Lung (tissue), 11 donors: ENCODE measurements at regions not wholly inside any gene's neighbourhood (a gene's known extent, or its start where the extent isn't known, plus 50 kb on each side); places are given as distances from the start of the nearest gene placed in this dataset.

Experiments used
- ATAC-seq: fragments of 200-7000 bp; cut with Tn5 transposase; one replicate; pipeline ENCODE4 v1.9.1; 2020; ENCODE audit warnings: moderate number of reproducible peaks; ENCODE audit not compliant: insufficient read depth, low FRiP score
- DNase-seq, 3 donors: peaks; one replicate each; pipeline ENCODE4 v3.0.0-alpha.2; 2013 to 2017
- H3K27ac ChIP-seq, 2 donors: one replicate each; pipeline ENCODE4 v1.5.1; 2013; ENCODE audit warnings: mild to moderate bottlenecking in 2 of 2, moderate library complexity in 2 of 2, control low read depth in 1 of 2, inconsistent platforms in 1 of 2, low read depth in 1 of 2, low read length in 1 of 2
- H3K27me3 ChIP-seq, 3 donors: one replicate each; pipeline ENCODE4 v1.5.1; 2013; ENCODE audit warnings: low read length in 2 of 3; ENCODE audit not compliant: control insufficient read depth in 3 of 3, insufficient read depth in 3 of 3
- H3K36me3 ChIP-seq, 4 donors: one replicate each; pipeline ENCODE4 v1.5.1; 2013; ENCODE audit warnings: low read length in 4 of 4, mild to moderate bottlenecking in 1 of 4, moderate library complexity in 1 of 4; ENCODE audit not compliant: control insufficient read depth in 4 of 4, insufficient read depth in 4 of 4
- H3K4me1 ChIP-seq, 5 donors: one replicate each; pipeline ENCODE4 v1.5.1; 2013; ENCODE audit warnings: low read length in 5 of 5, mild to moderate bottlenecking in 2 of 5, moderate library complexity in 1 of 5; ENCODE audit not compliant: control insufficient read depth in 5 of 5, insufficient read depth in 5 of 5
- H3K4me3 ChIP-seq: one replicate; pipeline ENCODE4 v1.5.1; 2013; ENCODE audit warnings: mild to moderate bottlenecking, control low read depth, moderate library complexity
- H3K9ac ChIP-seq, 2 donors: one replicate each; pipeline ENCODE4 v1.5.1; 2013; ENCODE audit warnings: low read length in 2 of 2, control low read depth in 1 of 2; ENCODE audit not compliant: insufficient read depth in 1 of 2
- H3K9me3 ChIP-seq, 4 donors: one replicate each; pipeline ENCODE4 v1.5.1; 2013; ENCODE audit warnings: low read length in 3 of 4, mild to moderate bottlenecking in 1 of 4, moderate library complexity in 1 of 4; ENCODE audit not compliant: control insufficient read depth in 4 of 4, insufficient read depth in 3 of 4
- WGBS, 2 donors: extraction: QIAGEN DNeasy Blood & Tissue Kit; methylation state at CpG; one replicate each; pipeline ENCODE4 v1.1.7; 2013; 5-methylcytosine and 5-hydroxymethylcytosine counted together
- TF ChIP-seq, protein P1 (sequence below): IDR thresholded peaks from 2 replicates; pipeline ENCODE4 v1.5.1; 2012; ENCODE audit warnings: mild to moderate bottlenecking; ENCODE audit errors: control extremely low read depth, extremely low read depth
- donor health status: control.
- donor health status: control.
- donor health status: Bipolar disorder and iron deficiency.
- donor health status: healthy.
- donor health status: DM: yes; HTN: yes; CAD: no.

DNA sequence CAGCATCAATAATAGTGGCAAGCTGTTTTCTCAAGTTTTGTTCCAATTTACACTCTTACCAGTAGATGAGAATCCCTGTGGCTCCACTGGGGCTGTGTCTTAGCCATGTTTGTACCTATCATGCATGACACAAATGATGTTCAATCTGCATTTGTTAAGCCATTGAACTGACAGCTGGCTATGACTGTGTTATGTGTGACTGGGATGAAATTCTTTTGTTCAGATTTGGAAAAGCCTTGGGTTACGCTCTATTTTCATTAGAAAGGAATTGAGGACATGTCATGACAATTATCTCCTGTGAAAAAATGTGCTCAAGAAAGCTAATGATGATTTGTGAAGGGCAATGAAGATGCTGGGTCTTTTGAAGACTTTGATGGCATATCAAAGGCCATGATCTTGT lies 201.8 kb upstream of the LARGE1 start:
- H3K27me3 ChIP-seq = peaks cover 0 to 4% (median 0%) of the 10 kb centered on the region in 3 donors
- ATAC-seq (no peak), DNase-seq (no peak)
- no peak overlapping the region for H3K9ac ChIP-seq
- no peaks in the 10 kb centered on the region for H3K4me1 ChIP-seq
- TF ChIP-seq, protein P1, sequence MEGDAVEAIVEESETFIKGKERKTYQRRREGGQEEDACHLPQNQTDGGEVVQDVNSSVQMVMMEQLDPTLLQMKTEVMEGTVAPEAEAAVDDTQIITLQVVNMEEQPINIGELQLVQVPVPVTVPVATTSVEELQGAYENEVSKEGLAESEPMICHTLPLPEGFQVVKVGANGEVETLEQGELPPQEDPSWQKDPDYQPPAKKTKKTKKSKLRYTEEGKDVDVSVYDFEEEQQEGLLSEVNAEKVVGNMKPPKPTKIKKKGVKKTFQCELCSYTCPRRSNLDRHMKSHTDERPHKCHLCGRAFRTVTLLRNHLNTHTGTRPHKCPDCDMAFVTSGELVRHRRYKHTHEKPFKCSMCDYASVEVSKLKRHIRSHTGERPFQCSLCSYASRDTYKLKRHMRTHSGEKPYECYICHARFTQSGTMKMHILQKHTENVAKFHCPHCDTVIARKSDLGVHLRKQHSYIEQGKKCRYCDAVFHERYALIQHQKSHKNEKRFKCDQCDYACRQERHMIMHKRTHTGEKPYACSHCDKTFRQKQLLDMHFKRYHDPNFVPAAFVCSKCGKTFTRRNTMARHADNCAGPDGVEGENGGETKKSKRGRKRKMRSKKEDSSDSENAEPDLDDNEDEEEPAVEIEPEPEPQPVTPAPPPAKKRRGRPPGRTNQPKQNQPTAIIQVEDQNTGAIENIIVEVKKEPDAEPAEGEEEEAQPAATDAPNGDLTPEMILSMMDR = no peak
- no peak overlapping the region for H3K4me3 ChIP-seq
- WGBS, 2 donors = 86 to 89% methylated on average over 1 of the region's 1 CpG
- no peaks in the 10 kb centered on the region for H3K36me3 ChIP-seq
- H3K27ac ChIP-seq = no peak overlapping the region
- H3K9me3 ChIP-seq = no peaks in the 10 kb centered on the region

DNA sequence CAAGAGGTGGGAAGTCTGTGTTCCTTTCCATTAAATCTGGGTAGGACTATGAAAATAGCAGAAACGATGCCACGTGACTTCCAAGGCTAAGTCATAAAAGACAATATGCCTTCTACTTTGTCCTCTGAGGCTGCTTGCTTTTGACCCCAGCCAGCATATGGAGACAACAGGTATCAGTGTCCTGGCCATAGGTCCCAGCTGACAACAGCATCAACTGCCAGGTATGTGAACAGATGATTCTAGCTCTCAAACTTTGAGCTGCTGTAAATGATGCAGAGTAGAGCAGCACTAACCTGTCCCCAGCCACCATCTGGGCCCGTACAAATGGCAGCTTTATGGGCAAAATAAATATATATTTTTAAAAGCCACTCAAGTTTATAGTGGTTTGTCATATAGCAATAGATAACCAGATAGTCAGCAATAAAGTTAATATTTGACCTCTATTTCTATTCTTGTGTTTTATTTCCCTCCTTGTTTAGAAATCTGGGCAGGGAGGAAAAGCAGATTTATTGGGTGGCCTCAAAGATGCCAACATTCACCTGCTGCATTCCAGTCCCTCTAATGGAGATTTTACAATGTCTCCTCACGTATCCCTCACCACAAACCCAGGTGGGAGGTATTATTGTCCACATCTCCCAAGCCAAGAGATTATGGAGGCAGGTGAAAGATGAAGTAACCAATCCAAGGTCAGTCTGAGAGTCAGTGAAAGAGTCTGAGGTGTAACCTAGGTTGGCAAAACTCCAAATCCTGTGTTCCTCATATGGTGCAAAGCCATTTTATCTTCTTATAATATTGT lies 209.6 kb upstream of the LARGE1 start:
- H3K4me3 ChIP-seq = no peak overlapping the region
- DNase-seq (no peak), ATAC-seq (no peak)
- WGBS, 2 donors = 83 to 88% methylated on average over 4 of the region's 4 CpGs
- H3K9me3 ChIP-seq = no peaks in the 10 kb centered on the region
- H3K9ac ChIP-seq = no peak overlapping the region
- no peak overlapping the region for H3K27ac ChIP-seq
- no peaks in the 10 kb centered on the region for H3K36me3 ChIP-seq
- no peaks in the 10 kb centered on the region for H3K27me3 ChIP-seq
- no peaks in the 10 kb centered on the region for H3K4me1 ChIP-seq
- TF ChIP-seq, protein P1 = no peak

DNA sequence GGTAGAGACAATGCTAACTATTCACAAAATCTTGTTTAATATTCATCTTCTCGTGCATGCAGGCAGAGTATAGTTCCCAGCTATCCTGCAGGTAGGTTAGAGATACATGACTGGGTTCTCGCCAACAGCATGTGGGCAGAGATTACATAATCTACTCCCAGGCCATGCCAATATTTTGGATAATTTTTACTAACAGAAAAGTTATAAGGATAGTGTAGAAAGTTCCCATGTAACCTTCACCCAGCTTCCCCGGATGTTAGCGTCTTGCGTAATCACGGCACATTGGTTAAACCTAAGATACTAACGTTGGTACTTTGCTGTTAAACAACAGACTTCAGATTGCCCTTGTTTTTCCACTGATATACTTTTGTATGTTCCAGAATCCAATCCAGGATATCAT lies 215.5 kb upstream of the LARGE1 start:
- Histone ChIP-seq H3K4me1 (no peaks in the 10 kb centered on the region), H3K27ac (no peak overlapping the region), H3K36me3 (no peaks in the 10 kb centered on the region), H3K27me3 (no peaks in the 10 kb centered on the region), H3K4me3 (no peak overlapping the region), H3K9me3 (no peaks in the 10 kb centered on the region), H3K9ac (no peak overlapping the region)
- 84 to 88% methylated on average over 7 of the region's 7 CpGs for whole genome bisulfite sequencing, 2 donors
- DNase-seq (no peak), ATAC-seq (no peak)
- TF ChIP-seq, protein P1 = no peak

DNA sequence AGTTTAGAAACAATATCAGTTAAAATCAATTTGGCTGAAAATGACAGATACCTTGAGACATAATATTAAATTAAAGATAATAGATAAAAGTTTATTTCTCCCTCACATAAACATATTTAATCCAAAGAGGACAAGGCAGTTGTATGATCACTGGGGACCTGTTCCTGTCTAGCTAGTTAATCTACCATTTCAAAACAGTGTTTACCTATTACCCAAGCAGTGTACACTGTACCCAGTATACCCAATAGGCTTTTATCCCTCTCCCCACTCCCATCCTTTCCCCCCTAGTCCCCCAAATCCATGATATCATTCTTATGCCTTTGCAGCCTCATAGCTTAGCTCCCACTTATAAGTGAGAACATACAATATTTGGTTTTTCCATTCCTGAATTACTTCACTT lies 229.7 kb upstream of the LARGE1 start:
- TF ChIP-seq, protein P1 = no peak
- H3K9ac ChIP-seq = no peak overlapping the region
- no peak overlapping the region for H3K27ac ChIP-seq
- no peaks in the 10 kb centered on the region for H3K27me3 ChIP-seq
- no peak overlapping the region for H3K4me3 ChIP-seq
- no peak for DNase-seq
- ATAC-seq = no peak
- H3K4me1 ChIP-seq = no peaks in the 10 kb centered on the region
- no peaks in the 10 kb centered on the region for H3K36me3 ChIP-seq
- H3K9me3 ChIP-seq = peaks cover 0 to 7% (median 2%) of the 10 kb centered on the region in 4 donors
